Posterior cingulate gyrus (tissue), 11 donors: ENCODE measurements at regions not wholly inside any gene's neighbourhood (a gene's known extent, or its start where the extent isn't known, plus 50 kb on each side); places are given as distances from the start of the nearest gene placed in this dataset.
"Not testable (repeated sequence)": the region's sequence is repeated elsewhere in the genome, so short reads cannot be mapped to it uniquely, and the experiment has no call there.

Source experiments
- DNase-seq, 10 donors: peaks; one replicate each; pipeline versions ENCODE4 v3.0.0 to v3.0.0-alpha.2; 2020 to 2021; ENCODE audit warnings: mixed read lengths in 3 of 10
- intact Hi-C: fragments of 100-400 bp; cut with DNase I; formaldehyde crosslinking; loops from one replicate; pipeline ENCODE4 v1.15.1; 2023

- DNase-seq, intact Hi-C loops: not testable (repeated sequence)
These were observed 285.7 kb downstream of the CCDC74A start for GRCh38 chr2:131813378-131813777.

- DNase-seq, intact Hi-C loops: not testable (repeated sequence)
These were observed 290.7 kb downstream of the CCDC74A start for GRCh38 chr2:131818267-131818973.

- intact Hi-C loops, DNase-seq: not testable (repeated sequence)
These were observed 294.6 kb downstream of the CCDC74A start for GRCh38 chr2:131822237-131822721.

DNA sequence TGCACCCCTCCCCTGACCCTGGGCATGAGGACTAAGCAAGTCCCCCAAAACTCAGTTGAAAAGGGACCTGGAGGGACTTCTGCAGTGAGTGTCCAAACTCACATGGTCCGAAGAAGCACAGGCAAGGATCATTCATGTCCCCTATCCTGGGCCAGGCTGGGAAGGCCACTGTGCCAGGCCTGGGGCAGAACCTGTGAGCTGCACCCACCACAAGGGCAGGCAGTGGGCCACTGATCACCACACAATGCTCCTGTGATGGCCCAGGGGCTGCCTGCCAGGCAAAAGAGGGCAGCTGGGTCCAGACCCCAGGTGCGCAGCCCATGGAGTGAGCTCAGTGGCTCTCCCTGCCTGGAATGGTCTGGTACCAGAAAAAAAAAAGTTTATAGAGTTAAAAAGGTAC lies 295.4 kb downstream of the CCDC74A start:
- peak in 1 of 10 donors; percentile 52 for DNase-seq
- intact Hi-C loops, result not testable (repeated sequence)

DNA sequence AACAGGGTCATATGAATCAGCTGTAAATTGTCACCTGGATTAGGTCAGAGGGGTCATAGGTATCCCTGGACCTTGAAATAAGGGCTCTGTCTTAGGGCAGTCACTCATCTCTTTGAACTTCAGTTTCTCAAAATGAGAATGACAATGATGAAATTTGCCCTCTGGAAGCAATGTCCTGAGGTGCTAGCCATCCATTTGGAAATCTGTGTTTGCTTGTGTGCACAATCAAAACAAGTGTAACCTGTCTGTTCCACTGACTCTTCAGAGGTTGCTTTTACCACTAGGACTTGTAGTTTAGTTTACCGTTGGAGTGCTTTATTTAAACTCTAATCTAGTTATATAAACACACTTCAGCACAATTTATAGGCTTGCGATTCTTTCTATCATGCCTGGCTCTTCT lies 297.3 kb downstream of the CCDC74A start:
- DNase-seq, intact Hi-C loops: not testable (repeated sequence)

DNA sequence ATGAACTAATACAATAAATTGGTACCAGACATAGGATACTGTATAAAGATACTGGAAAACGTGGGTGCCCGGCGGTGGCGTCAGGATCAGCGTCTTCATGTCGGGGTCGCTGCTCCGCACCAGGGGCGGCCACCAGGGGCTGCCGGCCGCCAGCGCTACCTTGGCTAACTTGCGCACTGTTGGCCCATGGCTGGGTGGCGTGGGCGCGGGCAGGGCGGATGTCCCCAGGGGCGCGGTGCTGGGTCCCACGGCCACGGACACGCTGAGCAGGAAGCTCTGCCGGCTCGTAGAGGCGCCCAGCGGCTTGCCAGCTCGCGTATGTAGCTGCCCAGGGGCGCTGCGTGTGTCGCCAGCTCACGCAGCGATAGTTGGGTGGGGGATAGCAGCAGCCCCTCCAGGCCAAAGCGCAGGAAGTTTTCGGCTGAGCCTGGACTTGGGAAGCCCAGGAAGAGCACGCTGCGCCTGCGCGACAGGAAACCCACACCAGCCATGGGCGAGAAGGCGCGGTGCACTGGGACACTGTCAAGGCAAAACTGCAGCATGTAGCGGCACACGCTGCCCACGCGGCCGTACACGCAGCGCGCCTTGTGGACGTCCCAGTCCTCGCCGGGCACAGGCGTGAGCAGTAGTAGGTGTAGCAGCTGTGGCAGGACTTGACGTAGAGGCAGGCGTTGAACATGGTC lies 299.9 kb downstream of the CCDC74A start:
- intact Hi-C loops, result no loop called here
- DNase-seq, result no peak

GRCh38 chr2:131828164-131828561 lies 300.5 kb downstream of the CCDC74A start:
- peak in 1 of 10 donors; percentile 56 for DNase-seq
- intact Hi-C loops, result no loop called here

GRCh38 chr2:131828633-131829455 lies 301.2 kb downstream of the CCDC74A start:
- DNase-seq, result peak in 3 of 10 donors; percentile 69 to 73 (median 70)
- intact Hi-C loops, result not testable (repeated sequence)

GRCh38 chr2:131829456-131830241 lies 302.0 kb downstream of the CCDC74A start:
- intact Hi-C loops, result not testable (repeated sequence)
- peak in 2 of 10 donors; percentile 54 to 55 for DNase-seq

- intact Hi-C loops, result not testable (repeated sequence)
- peak in 2 of 10 donors; percentile 61 to 80 for DNase-seq
These were observed 302.7 kb downstream of the CCDC74A start for GRCh38 chr2:131830242-131830945.

DNA sequence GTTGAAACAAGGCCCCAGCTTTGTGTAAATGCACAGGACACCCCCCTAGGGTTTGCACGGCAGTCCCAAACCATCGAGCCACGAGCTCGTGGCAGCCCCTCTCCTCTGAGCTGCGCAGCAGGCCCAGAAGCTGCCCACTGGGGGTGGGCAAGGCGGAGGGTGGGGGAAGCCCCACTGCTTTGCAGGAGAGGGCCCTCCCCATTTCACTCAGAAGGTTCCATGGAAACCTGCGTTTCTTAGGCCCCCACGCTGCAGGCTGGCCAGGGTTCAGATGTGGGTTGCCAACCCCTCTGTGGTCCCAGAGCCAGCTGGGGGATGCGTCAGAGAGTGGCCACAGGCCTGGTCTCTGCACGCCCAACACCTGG lies 303.2 kb downstream of the CCDC74A start:
- intact Hi-C loops, result not testable (repeated sequence)

DNA sequence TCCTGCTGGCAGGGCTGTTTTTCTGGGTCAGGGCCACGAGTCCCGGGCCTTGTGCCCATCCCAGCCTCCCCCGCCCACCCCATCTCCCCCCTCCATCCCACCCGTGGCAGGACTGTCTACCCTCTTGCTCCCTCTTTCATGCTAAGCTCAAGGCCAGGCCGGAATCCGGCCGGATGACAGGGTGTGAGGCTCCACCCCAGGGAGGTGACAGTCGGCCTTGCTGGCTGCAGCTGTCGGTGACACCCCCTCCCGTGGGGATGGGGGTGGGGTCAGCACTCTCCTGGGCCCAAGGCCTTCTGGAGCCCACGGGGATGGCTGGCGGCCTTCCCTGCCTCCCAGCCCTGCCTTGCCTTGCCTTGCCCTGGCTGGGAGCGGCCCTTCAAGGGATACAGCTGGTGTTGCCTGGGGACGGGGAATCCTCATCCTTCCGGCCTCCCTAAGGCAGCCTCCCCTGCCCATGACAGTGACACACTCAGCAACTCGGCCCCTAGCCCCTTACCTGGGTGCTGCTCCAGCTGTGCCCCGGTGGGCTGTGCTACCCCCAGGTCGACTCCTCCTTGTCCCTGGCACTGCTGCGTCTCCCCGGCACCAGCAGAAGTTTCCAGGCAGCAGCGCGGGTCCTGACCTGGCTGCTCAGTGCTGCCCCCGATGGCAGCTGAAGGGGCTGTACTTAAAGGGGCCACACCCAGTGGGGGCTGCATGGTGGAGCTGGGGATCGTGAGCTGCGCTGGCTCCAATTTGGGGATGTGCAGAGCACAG lies 303.9 kb downstream of the CCDC74A start:
- intact Hi-C loops, result not testable (repeated sequence)
- peak in 1 of 10 donors; percentile 46 for DNase-seq

More for the DNA sequence above, 303.2 kb downstream of the CCDC74A start:
- peak in 2 of 10 donors; percentile 40 to 52 for DNase-seq

- intact Hi-C loops, result not testable (repeated sequence)
- DNase-seq, result peak in 2 of 10 donors; percentile 59 to 73
These were observed 304.6 kb downstream of the CCDC74A start for GRCh38 chr2:131832209-131832780.

- intact Hi-C loops, result not testable (repeated sequence)
- DNase-seq, result peak in 2 of 10 donors; percentile 54 to 61
These were observed 305.2 kb downstream of the CCDC74A start for GRCh38 chr2:131832917-131833316.

DNA sequence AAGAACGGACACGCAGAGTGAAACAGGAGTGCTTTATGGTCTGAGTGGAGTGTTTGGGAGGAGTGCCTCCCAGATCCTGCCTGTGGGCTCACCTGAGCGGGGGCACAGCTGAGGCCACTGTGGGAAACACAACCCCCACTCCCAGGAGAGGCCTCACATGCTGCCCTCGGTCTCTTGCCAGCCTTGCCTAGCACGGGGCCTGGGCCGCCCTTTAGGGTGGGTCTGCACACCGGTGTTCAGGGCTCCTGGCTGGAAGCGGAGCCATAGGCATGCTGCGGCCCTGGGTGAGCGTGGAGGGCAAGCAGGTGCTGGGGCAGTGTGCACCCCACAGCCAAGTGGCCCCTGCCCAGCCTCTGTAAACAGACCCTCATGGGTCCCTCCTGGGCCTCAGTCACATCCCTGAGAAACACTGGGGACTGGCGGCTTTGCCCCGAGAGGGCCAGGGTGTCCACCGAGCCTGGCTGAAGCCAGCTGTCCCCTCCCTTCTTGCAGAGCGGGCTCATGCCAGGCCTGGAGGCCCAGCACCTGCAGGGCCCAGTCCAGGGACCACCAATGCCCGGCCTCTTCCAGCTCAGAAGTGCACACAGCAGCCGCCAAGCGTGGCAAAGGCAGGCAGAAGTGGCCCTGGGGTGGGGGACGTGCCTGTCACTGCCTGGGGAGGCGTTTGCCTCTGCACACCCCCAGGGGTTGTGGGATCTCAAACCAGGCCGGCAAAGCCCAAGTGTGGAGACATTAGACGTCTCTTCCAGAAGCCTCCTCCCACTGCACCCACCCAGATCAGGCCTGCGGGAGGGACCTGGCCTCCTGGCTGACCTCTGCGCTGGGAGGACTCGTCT lies 305.9 kb downstream of the CCDC74A start:
- intact Hi-C loops, result not testable (repeated sequence)
- peak in 2 of 10 donors; percentile 70 for DNase-seq

DNA sequence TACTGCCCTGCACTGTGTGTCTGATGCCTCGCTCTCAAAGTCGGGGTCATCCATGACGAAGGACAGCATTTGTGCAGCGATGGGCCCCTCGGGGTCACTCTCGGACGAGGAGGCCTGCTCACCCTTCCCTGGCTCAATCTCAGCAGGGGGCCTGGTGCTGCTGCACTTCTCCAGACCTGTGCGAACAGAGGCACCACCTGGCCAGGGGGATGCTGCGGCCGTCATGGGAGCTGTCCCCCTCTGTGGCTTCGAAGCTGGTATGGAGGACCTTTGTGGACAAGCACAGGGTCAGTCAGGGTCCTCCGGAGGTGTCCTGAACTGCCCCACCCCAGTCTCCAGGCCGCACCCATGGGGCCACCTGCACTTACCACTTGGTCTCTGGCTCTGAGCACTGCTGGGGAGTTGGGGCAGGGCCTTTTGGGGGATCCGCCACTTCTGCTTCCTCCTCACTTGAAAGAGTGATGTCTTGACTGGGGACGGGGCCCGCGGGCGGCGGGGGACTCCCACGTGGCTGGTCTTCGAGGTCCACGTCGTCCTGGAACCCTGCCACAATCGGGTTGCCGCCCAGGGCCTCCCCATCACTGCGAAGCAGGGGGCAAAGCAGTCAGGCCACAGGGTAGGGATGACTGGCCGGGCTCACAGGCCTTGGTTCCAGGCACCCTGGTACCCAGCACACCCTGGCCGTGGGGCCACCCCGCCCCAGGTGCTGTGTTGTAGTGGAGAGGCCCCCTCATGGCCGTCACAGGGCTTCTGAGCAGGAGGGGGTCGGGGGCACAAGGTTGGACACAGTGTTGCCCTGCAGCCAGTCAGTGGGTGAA lies 306.7 kb downstream of the CCDC74A start:
- intact Hi-C loops, result not testable (repeated sequence)
- peak in 2 of 10 donors; percentile 69 to 84 for DNase-seq
